HepG2 (cell line): ENCODE measurements at regions not wholly inside any gene's neighbourhood (a gene's known extent, or its start where the extent isn't known, plus 50 kb on each side); places are given as distances from the start of the nearest gene placed in this dataset.

Experiments used
- BHLHE40 ChIP-seq: IDR thresholded peaks from 2 replicates; pipeline ENCODE4 v1.6.1; 2011; ENCODE audit warnings: low read length, improper control_type of control experiment
- CTCF ChIP-seq: sonication (generic); formaldehyde crosslinking; IDR thresholded peaks from 2 replicates; pipeline ENCODE4 v1.5.0; 2020; ENCODE audit warnings: mild to moderate bottlenecking, missing genetic modification reagents, moderate library complexity
- FOXP1 ChIP-seq, 2 experiments: fragments of 450-650 bp in 1 of 2; IDR thresholded peaks; 2 replicates each; pipeline ENCODE4 v1.6.1; 2017 to 2018; ENCODE audit warnings: antibody characterized with exemption in 1 of 2
- GMEB2 ChIP-seq: IDR thresholded peaks from 2 replicates; pipeline ENCODE4 v1.6.1; 2016; ENCODE audit warnings: missing biosample characterization, missing genetic modification reagents, low read depth
- JUND ChIP-seq: sonication (generic); formaldehyde crosslinking; IDR thresholded peaks from 2 replicates; pipeline ENCODE4 v1.8.0; 2022; ENCODE audit warnings: mild to moderate bottlenecking, missing genetic modification reagents
- KDM5A ChIP-seq: fragments of 200-600 bp; sonication (generic); IDR thresholded peaks from 2 replicates; pipeline ENCODE4 v1.7.0; 2018; ENCODE audit warnings: antibody characterized with exemption, mild to moderate bottlenecking, low read length, borderline replicate concordance

DNA sequence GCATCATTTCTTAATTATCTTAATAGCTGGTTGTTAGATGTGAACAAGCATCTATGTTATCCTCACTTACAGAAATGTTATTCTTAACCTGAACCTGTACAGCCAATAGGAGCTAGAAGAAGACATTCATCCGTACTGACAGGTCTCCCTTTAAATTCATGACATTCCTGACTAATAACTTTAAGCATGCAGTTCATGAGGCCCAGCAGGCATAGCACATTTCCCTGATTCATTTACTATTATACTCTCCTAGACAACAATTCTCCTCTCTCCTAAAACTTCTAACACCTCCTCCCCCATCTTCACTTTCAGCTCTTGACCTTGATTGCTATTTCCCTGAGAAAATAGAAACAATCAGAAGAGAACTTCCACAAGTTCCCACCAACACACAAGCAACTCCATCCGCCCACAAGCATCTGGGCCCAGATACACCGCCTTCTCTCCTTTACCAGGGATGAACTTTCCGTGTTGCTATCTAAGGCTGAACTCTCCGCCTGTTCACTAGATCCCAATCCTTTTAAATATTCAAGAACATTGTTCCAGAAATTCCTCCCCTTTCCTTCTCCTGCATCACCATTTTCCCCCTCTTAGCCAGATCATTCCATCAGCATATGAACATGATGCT is 62.9 kb upstream of the SPRED1 start:
- no peak for TF ChIP-seq CTCF (CRISPR knock-in tag)
- TF ChIP-seq KDM5A = no peak
- TF ChIP-seq JUND (CRISPR knock-in tag) = no peak
- no peak for TF ChIP-seq FOXP1 (IDR thresholded peaks at IDR 0.05)
- TF ChIP-seq FOXP1 (CRISPR knock-in tag; IDR thresholded peaks at IDR 0.05) = no peak
- no peak for TF ChIP-seq GMEB2 (CRISPR knock-in tag)
- no peak for TF ChIP-seq BHLHE40
